NB4 (cell line): ENCODE measurements at regions not wholly inside any gene's neighbourhood (a gene's known extent, or its start where the extent isn't known, plus 50 kb on each side); places are given as distances from the start of the nearest gene placed in this dataset.

Experiments
- MYC ChIP-seq: IDR thresholded peaks from 2 replicates; pipeline ENCODE4 v1.6.1; 2011; ENCODE audit warnings: low read depth, low read length
- POLR2A ChIP-seq: IDR thresholded peaks from 2 replicates; pipeline ENCODE4 v1.6.1; 2011; ENCODE audit warnings: mild to moderate bottlenecking; ENCODE audit not compliant: insufficient read length; ENCODE audit errors: extremely low read depth
- TF ChIP-seq, protein P1 (sequence below): IDR thresholded peaks from one replicate; pipeline ENCODE4 v1.5.1; 2012; ENCODE audit warnings: low read depth, low read length
- TF ChIP-seq, protein P2 (sequence below): IDR thresholded peaks from 2 replicates; pipeline ENCODE4 v1.6.1; 2011; ENCODE audit warnings: low read depth, low read length

DNA sequence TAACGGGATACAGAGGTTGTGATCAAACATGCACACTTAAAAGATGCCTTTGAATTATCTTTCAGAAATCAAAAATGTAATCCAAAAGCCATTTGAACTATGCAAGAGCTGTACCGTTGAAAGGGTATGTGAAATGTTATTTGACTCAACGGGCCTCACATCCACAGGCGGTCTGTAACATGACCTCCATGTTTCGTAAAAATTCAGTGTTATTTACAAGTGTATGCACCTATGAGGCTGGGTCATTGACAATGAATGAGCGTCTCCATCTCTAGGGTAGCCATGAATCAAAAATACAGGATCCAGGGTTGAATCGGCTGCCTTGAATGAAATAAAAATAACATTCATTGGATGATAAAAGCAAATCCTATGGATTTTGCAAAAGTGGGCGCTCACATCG lies 100.1 kb downstream of the CRLF2 start:
- TF ChIP-seq, protein P1, sequence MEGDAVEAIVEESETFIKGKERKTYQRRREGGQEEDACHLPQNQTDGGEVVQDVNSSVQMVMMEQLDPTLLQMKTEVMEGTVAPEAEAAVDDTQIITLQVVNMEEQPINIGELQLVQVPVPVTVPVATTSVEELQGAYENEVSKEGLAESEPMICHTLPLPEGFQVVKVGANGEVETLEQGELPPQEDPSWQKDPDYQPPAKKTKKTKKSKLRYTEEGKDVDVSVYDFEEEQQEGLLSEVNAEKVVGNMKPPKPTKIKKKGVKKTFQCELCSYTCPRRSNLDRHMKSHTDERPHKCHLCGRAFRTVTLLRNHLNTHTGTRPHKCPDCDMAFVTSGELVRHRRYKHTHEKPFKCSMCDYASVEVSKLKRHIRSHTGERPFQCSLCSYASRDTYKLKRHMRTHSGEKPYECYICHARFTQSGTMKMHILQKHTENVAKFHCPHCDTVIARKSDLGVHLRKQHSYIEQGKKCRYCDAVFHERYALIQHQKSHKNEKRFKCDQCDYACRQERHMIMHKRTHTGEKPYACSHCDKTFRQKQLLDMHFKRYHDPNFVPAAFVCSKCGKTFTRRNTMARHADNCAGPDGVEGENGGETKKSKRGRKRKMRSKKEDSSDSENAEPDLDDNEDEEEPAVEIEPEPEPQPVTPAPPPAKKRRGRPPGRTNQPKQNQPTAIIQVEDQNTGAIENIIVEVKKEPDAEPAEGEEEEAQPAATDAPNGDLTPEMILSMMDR, result no peak
- TF ChIP-seq POLR2A (no peak), MYC (no peak)
- TF ChIP-seq, protein P2, sequence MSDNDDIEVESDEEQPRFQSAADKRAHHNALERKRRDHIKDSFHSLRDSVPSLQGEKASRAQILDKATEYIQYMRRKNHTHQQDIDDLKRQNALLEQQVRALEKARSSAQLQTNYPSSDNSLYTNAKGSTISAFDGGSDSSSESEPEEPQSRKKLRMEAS, result no peak
